T-cell (primary cell): ENCODE measurements at regions not wholly inside any gene's neighbourhood (a gene's known extent, or its start where the extent isn't known, plus 50 kb on each side); places are given as distances from the start of the nearest gene placed in this dataset.
A peak's percentile ranks its signal among the peaks of the same experiment; 100 is the strongest.

Source experiments
- ATAC-seq, 4 experiments: fragments of 200-7000 bp in 3 of 4; fragments of 150-1000 bp in 1 of 4; cut with Tn5 transposase; replicated peaks in 1 of 4; 1 replicate in 3 of 4; 2 replicates in 1 of 4; pipeline ENCODE4 v1.10.0; 2021; ENCODE audit warnings: moderate library complexity in 3 of 4, mild to moderate bottlenecking in 2 of 4, moderate number of reproducible peaks in 1 of 4
- CTCF ChIA-PET, 2 donors: fragments of 300-600 bp; sonication (Branson Sonifier 250); formaldehyde crosslinking; loops; one replicate each; lab custom pipeline; 2022; ENCODE audit warnings: antibody characterized with exemption in 2 of 2; lab: Charles Lee
- POLR2A ChIA-PET, 2 donors: fragments of 300-600 bp; sonication (Branson Sonifier 250); formaldehyde crosslinking; loops; one replicate each; lab custom pipeline; 2022; ENCODE audit warnings: antibody characterized with exemption in 2 of 2; lab: Charles Lee
- DNase-seq, 35 experiments: peaks; one replicate each; pipeline versions ENCODE4 v3.0.0 to v3.0.0-alpha.2; 2013 to 2023
- H3K27ac ChIP-seq: one replicate; pipeline ENCODE4 v1.5.1; 2013; ENCODE audit warnings: low read length
- H3K27me3 ChIP-seq, 2 experiments: replicated peaks in 1 of 2; 1 replicate in 1 of 2; 2 replicates in 1 of 2; pipeline versions ENCODE4 v1.6.1 to v1.7.0; 2013; ENCODE audit warnings: low read length in 1 of 2, mixed read lengths in 1 of 2; ENCODE audit not compliant: control insufficient read depth in 2 of 2, insufficient read depth in 2 of 2; ENCODE audit errors: extremely low read depth in 1 of 2
- H3K36me3 ChIP-seq, 2 donors: 1 replicate in 1 of 2; 2 replicates in 1 of 2; pipeline versions ENCODE4 v1.6.1 to v1.7.0; 2013; ENCODE audit warnings: low read length in 1 of 2; ENCODE audit not compliant: control insufficient read depth in 2 of 2, insufficient read depth in 1 of 2; ENCODE audit errors: extremely low read depth in 1 of 2
- H3K4me1 ChIP-seq, 2 experiments: 1 replicate in 1 of 2; 2 replicates in 1 of 2; pipeline versions ENCODE4 v1.6.1 to v1.7.0; 2013; ENCODE audit warnings: low read length in 2 of 2, mixed read lengths in 1 of 2; ENCODE audit not compliant: insufficient read depth in 2 of 2, control insufficient read depth in 1 of 2; ENCODE audit errors: extremely low read depth in 1 of 2
- H3K4me3 ChIP-seq, 2 donors: 1 replicate in 1 of 2; 2 replicates in 1 of 2; pipeline versions ENCODE4 v1.5.1 to v1.7.0; 2013; ENCODE audit warnings: mild to moderate bottlenecking in 2 of 2, low read length in 1 of 2, moderate library complexity in 1 of 2; ENCODE audit not compliant: control insufficient read depth in 1 of 2; ENCODE audit errors: extremely low read depth in 1 of 2
- H3K9me3 ChIP-seq: 2 replicates; pipeline ENCODE4 v1.7.0; 2013
- H3K27ac Mint-ChIP-seq, 2 donors: one replicate each; pipeline ENCODE4 v1.8.0; 2020 to 2021; ENCODE audit warnings: mild to moderate bottlenecking in 2 of 2, mixed read lengths in 2 of 2
- H3K27me3 Mint-ChIP-seq, 2 donors: one replicate each; pipeline ENCODE4 v1.8.0; 2021 to 2022; ENCODE audit warnings: mixed read lengths in 2 of 2
- H3K36me3 Mint-ChIP-seq: one replicate; pipeline ENCODE4 v1.8.0; 2021; ENCODE audit warnings: mixed read lengths
- H3K4me1 Mint-ChIP-seq, 3 donors: one replicate each; pipeline ENCODE4 v1.8.0; 2020 to 2022; ENCODE audit warnings: mixed read lengths in 3 of 3, mild to moderate bottlenecking in 1 of 3
- H3K4me3 Mint-ChIP-seq, 3 donors: one replicate each; pipeline ENCODE4 v1.8.0; 2020 to 2022; ENCODE audit warnings: mild to moderate bottlenecking in 3 of 3, mixed read lengths in 3 of 3, moderate library complexity in 3 of 3
- H3K9me3 Mint-ChIP-seq, 3 donors: one replicate each; pipeline ENCODE4 v1.8.0; 2020 to 2022; ENCODE audit warnings: mixed read lengths in 3 of 3
- WGBS: methylation state at CpG from one replicate; pipeline ENCODE4 v1.1.5; 2013; ENCODE audit warnings: missing lambda C conversion rate; ENCODE audit not compliant: insufficient coverage; 5-methylcytosine and 5-hydroxymethylcytosine counted together

DNA sequence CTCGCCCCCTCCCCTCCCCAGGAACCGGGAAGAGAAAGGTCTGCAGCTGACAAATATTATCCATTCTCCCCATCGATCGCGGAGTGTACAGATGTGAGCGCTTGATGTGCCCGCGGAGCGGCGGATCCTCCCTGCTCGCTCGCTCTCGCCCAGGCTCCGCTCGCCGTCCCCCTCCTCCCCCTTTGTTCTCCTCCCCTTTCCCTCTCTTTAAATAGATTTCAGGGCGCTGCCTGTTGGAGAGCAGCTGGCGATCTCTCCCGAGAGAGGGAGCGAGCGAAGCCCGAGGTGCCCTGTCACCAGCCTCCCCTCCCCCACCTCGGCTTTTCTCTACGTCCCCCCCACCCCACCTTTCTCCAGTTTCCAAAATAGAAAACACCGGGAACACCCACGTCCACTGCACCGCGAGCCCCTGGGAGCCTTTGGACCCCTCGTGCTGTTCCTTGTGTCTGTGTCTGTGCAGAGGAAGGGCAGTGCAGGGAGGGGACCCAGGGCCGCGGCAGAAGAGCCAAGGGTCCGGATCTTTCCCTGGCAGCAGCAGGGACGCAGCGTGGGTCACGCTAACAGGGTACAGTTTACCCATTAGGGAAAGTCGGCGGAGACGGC, 56.6 kb upstream of the BCOR start:
- peak overlapping the region; percentile 71 to 86 (median 77) for H3K4me3 Mint-ChIP-seq
- Histone ChIP-seq H3K36me3 (no peaks in the 10 kb centered on the region), H3K4me1 (peaks cover 0 to 42% of the 10 kb centered on the region in 2 experiments), H3K27ac (no peak overlapping the region), H3K9me3 (no peaks in the 10 kb centered on the region), H3K4me3 (peak overlapping the region; percentile 44 to 60), H3K27me3 (no peaks in the 10 kb centered on the region)
- DNase-seq (no peak), ATAC-seq (no peak)
- CTCF ChIA-PET: interaction anchor here in 1 of 2 donors (0.6 kb wide), 1 partner anchor 73 kb away, joined by 4 read pairs; no protein-coding TSS in a partner anchor
- no peaks in the 10 kb centered on the region for H3K9me3 Mint-ChIP-seq
- H3K27ac Mint-ChIP-seq: no peak overlapping the region
- no peaks in the 10 kb centered on the region for H3K36me3 Mint-ChIP-seq
- POLR2A ChIA-PET: interaction anchor here in 1 of 2 donors (0.7 kb wide), 1 partner anchor 14 kb away, joined by 4 read pairs; no protein-coding TSS in a partner anchor
- 0% methylated on average over 15 of the region's 38 CpGs for WGBS
- H3K4me1 Mint-ChIP-seq: peaks cover 10 to 21% (median 19%) of the 10 kb centered on the region in 3 donors
- peaks cover 0 to 4% of the 10 kb centered on the region in 2 donors for H3K27me3 Mint-ChIP-seq

DNA sequence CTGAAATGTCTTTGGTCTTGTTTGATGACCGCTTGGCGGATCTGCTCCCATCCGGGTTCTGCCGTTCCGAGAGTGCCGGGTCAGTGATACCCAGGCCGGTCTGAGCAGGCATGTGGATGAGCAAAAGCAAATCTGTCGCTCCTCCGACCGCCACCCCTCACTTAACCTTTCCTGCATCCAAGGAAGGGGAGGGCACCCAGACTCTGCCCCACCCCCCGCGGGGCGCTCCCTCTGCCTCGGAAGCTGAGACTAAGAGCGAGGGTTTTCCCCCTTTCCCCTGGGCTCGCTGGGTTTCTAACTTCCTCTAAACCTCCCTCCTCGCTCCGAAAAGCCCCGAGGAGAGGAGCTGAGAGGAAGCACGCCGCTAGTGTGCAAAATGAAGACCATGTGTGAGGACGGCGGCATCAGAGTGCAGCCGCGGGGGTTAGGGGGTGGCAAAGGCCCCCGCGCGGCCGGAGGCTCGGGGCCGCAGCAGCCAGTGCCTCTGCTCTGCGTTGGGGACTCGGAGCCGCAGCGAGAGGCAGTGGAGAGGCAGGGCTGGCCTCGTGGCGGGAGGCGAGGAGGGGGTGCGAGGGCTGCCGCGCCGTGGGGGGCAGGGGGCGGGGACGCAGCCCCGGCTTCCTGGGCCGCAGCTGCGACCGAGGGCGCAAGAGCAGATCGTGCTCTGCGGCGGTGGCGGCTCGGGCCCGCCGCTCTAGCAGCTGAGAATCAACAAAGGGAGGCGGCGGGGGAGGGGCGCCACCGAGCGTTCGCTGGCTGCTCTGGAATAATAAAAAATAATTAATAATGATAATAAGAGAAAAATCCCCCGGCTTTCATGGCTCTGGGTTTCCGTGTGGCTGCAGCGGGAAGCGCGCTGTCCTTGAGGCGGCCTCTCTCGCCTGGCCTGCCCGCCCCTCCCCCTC, 55.8 kb upstream of the BCOR start:
- Histone ChIP-seq H3K4me1 (peaks cover 0 to 45% of the 10 kb centered on the region in 2 experiments), H3K27ac (no peak overlapping the region), H3K9me3 (no peaks in the 10 kb centered on the region), H3K4me3 (peak overlapping the region; percentile 44 to 53), H3K36me3 (no peaks in the 10 kb centered on the region), H3K27me3 (no peaks in the 10 kb centered on the region)
- Mint-ChIP-seq H3K27me3 (peaks cover 0 to 10% of the 10 kb centered on the region in 2 donors), H3K27ac (peak overlapping the region in 1 of 2 donors; percentile 15), H3K4me1 (peaks cover 17 to 25% (median 22%) of the 10 kb centered on the region in 3 donors), H3K9me3 (no peaks in the 10 kb centered on the region), H3K4me3 (peak overlapping the region; percentile 71 to 86 (median 77)), H3K36me3 (no peaks in the 10 kb centered on the region)
- POLR2A ChIA-PET: interaction anchor here in 1 of 2 donors (0.5 to 0.6 kb wide), 2 partner anchors 13 to 23 kb away, joined by 3 to 4 read pairs; no protein-coding TSS in a partner anchor
- CTCF ChIA-PET: interaction anchor here in 1 of 2 donors (0.6 kb wide), 1 partner anchor 72 kb away, joined by 4 read pairs; no protein-coding TSS in a partner anchor
- DNase-seq (peak in 27 of 35 experiments; percentile 27 to 81 (median 53)), ATAC-seq (peak; percentile 43 to 76 (median 48))
- WGBS: 0% methylated on average over 14 of the region's 70 CpGs

DNA sequence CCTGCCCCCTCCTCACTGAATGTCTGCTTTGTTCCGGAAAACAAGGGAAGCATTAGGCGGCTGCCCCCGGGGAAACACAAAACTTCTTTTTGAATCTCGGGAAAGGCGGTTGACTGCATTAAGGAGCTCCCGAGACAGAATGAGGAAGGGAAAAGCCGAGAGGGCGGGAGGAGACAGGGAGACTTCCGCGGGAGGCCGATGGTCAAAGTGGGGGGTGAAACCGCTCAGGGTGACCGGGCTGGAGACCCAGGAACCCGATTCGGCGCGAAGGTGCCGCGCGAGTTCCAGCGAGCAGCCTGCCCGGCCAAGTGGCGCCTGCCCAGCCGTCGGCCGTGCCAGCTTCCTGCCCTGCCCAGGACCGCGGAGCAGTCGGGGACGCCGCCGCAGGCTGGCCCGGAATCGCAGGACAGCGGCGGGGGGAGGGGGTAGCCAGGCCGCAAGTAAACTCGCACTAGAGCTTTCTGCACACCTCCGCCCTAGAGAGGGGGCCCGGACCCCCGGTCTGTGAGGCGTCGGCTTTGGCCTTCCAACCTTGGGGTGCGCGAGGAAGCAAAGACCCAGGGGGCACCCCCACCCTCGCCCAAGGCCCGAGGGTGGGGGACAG, 55.1 kb upstream of the BCOR start:
- ATAC-seq (peak; percentile 1 to 7 (median 4)), DNase-seq (no peak)
- H3K27me3 Mint-ChIP-seq: peaks cover 2 to 13% of the 10 kb centered on the region in 2 donors
- peaks cover 19 to 27% (median 22%) of the 10 kb centered on the region in 3 donors for H3K4me1 Mint-ChIP-seq
- Histone ChIP-seq H3K9me3 (no peaks in the 10 kb centered on the region), H3K27ac (no peak overlapping the region), H3K4me3 (peak overlapping the region; percentile 38 to 53), H3K27me3 (no peaks in the 10 kb centered on the region), H3K36me3 (no peaks in the 10 kb centered on the region), H3K4me1 (peaks cover 0 to 42% of the 10 kb centered on the region in 2 experiments)
- H3K4me3 Mint-ChIP-seq: peak overlapping the region; percentile 71 to 86 (median 77)
- 2% methylated on average over 21 of the region's 47 CpGs for WGBS
- H3K9me3 Mint-ChIP-seq: no peaks in the 10 kb centered on the region
- H3K36me3 Mint-ChIP-seq: no peaks in the 10 kb centered on the region
- ChIA-PET POLR2A (interaction anchor here (0.5 to 0.6 kb wide), 2 partner anchors 14 to 28 kb away, joined by 4 to 6 read pairs; no protein-coding TSS in a partner anchor), CTCF (interaction anchor here in 1 of 2 donors (0.5 to 0.9 kb wide), 2 partner anchors 55 to 268 kb away, joined by 3 read pairs; partner anchors contain the start of gene BCOR)
- H3K27ac Mint-ChIP-seq: no peak overlapping the region

DNA sequence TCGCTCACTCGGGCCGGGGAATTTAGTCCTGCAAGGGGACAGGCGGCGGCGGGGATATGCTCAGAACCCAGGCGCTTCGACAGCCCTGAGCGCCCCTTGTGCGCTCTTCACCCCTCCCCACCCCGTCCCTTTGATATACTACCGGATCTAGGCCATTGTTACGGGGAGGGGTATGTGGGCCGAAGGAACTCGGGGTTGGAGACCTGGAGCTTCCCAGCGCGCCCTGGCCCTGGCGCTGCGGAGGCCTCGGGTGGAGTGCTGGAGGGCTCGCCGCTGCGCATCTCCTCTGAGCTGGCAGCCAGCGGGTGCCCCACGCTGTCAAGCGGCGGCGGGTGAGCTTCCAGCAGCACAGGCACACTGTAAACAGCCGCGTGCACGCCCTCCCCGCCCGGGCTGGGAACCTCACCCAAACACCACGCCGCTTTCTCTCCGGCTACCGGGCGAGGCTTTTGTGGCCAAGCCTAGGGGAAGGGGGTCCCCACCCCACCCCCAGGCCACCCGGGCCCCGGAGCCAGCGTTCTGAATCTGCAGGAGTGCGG, 54.5 kb upstream of the BCOR start:
- WGBS: 61% methylated on average over 8 of the region's 42 CpGs
- Histone ChIP-seq H3K27me3 (peaks cover 0 to 3% of the 10 kb centered on the region in 2 experiments), H3K4me3 (peak overlapping the region; percentile 38 to 53), H3K36me3 (no peaks in the 10 kb centered on the region), H3K4me1 (peaks cover 0 to 39% of the 10 kb centered on the region in 2 experiments), H3K9me3 (no peaks in the 10 kb centered on the region), H3K27ac (no peak overlapping the region)
- Mint-ChIP-seq H3K27me3 (peaks cover 2 to 13% of the 10 kb centered on the region in 2 donors), H3K4me1 (peaks cover 16 to 23% (median 22%) of the 10 kb centered on the region in 3 donors), H3K36me3 (no peaks in the 10 kb centered on the region), H3K9me3 (no peaks in the 10 kb centered on the region), H3K27ac (no peak overlapping the region), H3K4me3 (peak overlapping the region; percentile 58 to 71 (median 60))
- ATAC-seq: peak; percentile 68 to 74 (median 72)
- peak in 15 of 35 experiments; percentile 25 to 62 (median 42) for DNase-seq
- ChIA-PET POLR2A (interaction anchor here (0.6 to 0.7 kb wide), 2 partner anchors 25 to 28 kb away, joined by 3 to 6 read pairs; no protein-coding TSS in a partner anchor), CTCF (interaction anchor here in 1 of 2 donors (0.5 to 0.9 kb wide), 2 partner anchors 55 to 267 kb away, joined by 3 read pairs; partner anchors contain the start of gene BCOR)

DNA sequence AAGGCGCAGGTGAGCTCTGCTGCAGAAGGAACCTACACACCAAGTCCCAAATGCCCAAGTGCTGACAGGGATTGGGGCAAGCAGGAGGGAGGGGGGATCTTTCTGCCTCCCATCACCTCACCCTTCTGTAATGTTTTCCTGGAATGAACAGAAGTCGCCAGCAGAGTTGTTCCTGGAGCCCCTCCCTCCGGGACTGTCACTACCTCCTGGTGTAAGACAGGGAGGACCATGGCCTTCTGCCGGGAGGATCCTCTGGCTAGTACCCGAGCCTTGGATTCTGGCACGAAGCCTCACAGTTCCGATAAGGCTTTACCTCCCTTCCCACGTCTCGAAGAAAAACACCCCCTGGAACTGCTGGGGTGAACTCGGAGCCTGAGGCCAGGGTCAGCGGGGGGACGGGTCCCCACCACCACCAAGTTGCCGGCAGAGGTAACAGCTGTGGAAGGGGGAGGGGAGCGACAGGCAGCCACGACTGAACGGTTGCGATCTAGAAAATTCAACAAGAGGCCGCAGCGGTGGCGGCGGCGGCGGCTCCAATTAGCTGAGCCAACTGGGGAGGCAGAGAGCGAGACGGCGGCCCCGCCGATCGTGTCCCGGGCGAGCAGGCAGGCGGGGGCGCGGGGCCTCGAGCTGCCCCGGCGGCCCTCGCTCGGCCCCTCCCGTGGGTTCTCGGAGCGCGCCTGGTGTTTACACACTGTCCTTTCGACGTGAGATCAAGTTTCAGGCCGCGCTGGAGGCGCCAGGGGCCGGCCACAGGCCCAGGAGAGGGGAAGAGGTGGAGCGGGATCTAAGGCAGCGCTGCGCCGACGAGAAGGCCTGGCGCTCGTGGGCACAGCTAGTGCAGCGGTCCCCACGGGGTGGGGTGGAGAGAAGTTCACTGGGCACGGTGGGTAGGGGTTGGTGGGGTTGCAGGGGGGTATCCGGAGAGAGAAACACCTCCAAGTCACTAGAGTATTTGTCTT, 53.7 kb upstream of the BCOR start:
- ATAC-seq: no peak
- DNase-seq: no peak
- Histone ChIP-seq H3K27me3 (peaks cover 0 to 9% of the 10 kb centered on the region in 2 experiments), H3K36me3 (no peaks in the 10 kb centered on the region), H3K4me1 (peaks cover 0 to 46% of the 10 kb centered on the region in 2 experiments), H3K9me3 (no peaks in the 10 kb centered on the region), H3K4me3 (no peak overlapping the region), H3K27ac (no peak overlapping the region)
- Mint-ChIP-seq H3K36me3 (no peaks in the 10 kb centered on the region), H3K4me1 (peaks cover 16 to 28% (median 22%) of the 10 kb centered on the region in 3 donors), H3K27ac (no peak overlapping the region), H3K9me3 (no peaks in the 10 kb centered on the region), H3K27me3 (peaks cover 2 to 13% of the 10 kb centered on the region in 2 donors), H3K4me3 (peak overlapping the region in 1 of 3 donors; percentile 58)
- WGBS: 100% methylated on average over 3 of the region's 60 CpGs
- POLR2A ChIA-PET: interaction anchor here in 1 of 2 donors (0.7 kb wide), 1 partner anchor 25 kb away, joined by 3 read pairs; no protein-coding TSS in a partner anchor
- CTCF ChIA-PET: no interaction called here
